Spleen (tissue), 7 donors: ENCODE measurements at regions not wholly inside any gene's neighbourhood (a gene's known extent, or its start where the extent isn't known, plus 50 kb on each side); places are given as distances from the start of the nearest gene placed in this dataset.

Experiments used
- CTCF ChIP-seq, 11 experiments: fragments of 200-600 bp in 7 of 11; fragments of 450-650 bp in 4 of 11; sonication (generic) in 4 of 11; IDR thresholded peaks in 8 of 11; conservative IDR thresholded peaks in 3 of 11; 1 replicate in 7 of 11; 2 replicates in 4 of 11; pipeline versions ENCODE4 v1.4.0 to v1.8.0; 2016 to 2021; ENCODE audit warnings: antibody characterized with exemption in 11 of 11, inconsistent platforms in 4 of 11, mild to moderate bottlenecking in 1 of 11
- POLR2A ChIP-seq, 3 donors: fragments of 450-650 bp; IDR thresholded peaks; one replicate each; pipeline ENCODE4 v1.5.1; 2017; ENCODE audit warnings: antibody characterized with exemption in 3 of 3, mild to moderate bottlenecking in 1 of 3
- donor health status: DM: no; HTN: no; CAD: no; lungs with moderate emphysema.
- donor health status: DM: no; HTN: no; CAD: no.
- donor health status: DM: no; HTN: no; CAD: no.

- no peak for TF ChIP-seq CTCF (IDR thresholded peaks at IDR 0.05 in 8 of 11, conservative IDR thresholded peaks at IDR 0.05 in 3 of 11)
- TF ChIP-seq POLR2A (IDR thresholded peaks at IDR 0.05) = no peak
Measured at GRCh38 chr11:19368726-19369375, 128.1 kb upstream of the E2F8 start.
